ENCODE measurements at regions not wholly inside any gene's neighbourhood (a gene's known extent, or its start where the extent isn't known, plus 50 kb on each side); places are given as distances from the start of the nearest gene placed in this dataset.

GRCh38 chr6:87909849-87910248 is 137.8 kb upstream of the SPACA1 start:
- WGBS, 2 experiments (ENCODE audit: insufficient coverage in 2 of 2): 71 to 79% methylated on average over 6 to 7 of the region's 8 CpGs
- Histone ChIP-seq H3K4me3 (ENCODE audit: extremely low read depth, insufficient read depth, low read length, poor library complexity, severe bottlenecking) (no peak overlapping the region), H3K27ac (ENCODE audit: low read depth, low read length, severe bottlenecking) (no peak overlapping the region), H3K9me3 (ENCODE audit: control insufficient read depth, low read length) (no peaks in the 10 kb centered on the region), H3K36me3 (ENCODE audit: control insufficient read depth, insufficient read depth, low read length) (no peaks in the 10 kb centered on the region), H3K4me1 (ENCODE audit: control insufficient read depth, insufficient read depth, low read length, poor library complexity, severe bottlenecking) (no peaks in the 10 kb centered on the region)

DNA sequence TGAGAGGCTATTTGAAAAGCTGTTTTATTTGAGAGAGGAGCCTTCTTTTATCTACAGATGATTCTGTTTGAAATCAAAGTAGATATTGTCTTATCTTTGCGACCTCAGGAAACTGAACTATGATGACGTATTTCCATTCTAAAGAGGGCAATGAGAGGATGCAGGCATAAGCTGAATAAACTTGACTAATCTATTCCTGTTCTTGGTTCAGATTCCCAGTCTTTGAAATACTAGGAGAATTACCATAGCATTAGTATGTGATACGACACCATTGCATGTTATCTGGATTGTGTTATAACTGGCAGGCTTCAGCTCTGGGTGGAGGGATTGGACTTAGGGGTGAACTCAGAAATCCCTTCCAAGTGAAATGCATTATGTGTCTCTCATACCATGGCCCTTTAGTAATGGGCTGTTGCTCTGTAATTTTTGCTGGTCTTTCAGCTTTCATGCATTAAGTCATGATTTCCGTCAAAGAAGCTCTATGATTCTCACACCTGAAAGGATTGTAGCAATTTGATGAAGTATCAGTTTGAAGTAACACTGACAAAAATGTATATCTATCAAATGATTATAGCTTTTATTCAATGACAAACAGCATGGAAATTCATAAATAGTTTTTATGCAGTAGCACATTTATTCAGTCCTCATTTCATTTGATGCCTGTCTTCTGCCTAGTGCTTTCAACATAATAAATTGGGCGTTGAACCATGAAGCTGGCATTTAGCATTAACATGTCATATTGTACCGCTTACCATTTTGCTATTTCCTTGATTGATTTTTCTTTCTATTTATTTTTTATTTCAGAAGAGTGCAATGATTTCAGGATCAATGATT is 138.4 kb upstream of the SPACA1 start:
- H3K36me3 ChIP-seq (ENCODE audit: control insufficient read depth, insufficient read depth, low read length): no peaks in the 10 kb centered on the region
- H3K9me3 ChIP-seq (ENCODE audit: control insufficient read depth, low read length): no peaks in the 10 kb centered on the region
- peaks cover 3% of the 10 kb centered on the region for H3K4me1 ChIP-seq (ENCODE audit: control insufficient read depth, insufficient read depth, low read length, poor library complexity, severe bottlenecking)
- WGBS, 2 experiments (ENCODE audit: insufficient coverage in 2 of 2): 100% methylated on average over 1 to 2 of the region's 6 CpGs
- no peak overlapping the region for H3K4me3 ChIP-seq (ENCODE audit: extremely low read depth, insufficient read depth, low read length, poor library complexity, severe bottlenecking)
- no peak overlapping the region for H3K27ac ChIP-seq (ENCODE audit: low read depth, low read length, severe bottlenecking)

DNA sequence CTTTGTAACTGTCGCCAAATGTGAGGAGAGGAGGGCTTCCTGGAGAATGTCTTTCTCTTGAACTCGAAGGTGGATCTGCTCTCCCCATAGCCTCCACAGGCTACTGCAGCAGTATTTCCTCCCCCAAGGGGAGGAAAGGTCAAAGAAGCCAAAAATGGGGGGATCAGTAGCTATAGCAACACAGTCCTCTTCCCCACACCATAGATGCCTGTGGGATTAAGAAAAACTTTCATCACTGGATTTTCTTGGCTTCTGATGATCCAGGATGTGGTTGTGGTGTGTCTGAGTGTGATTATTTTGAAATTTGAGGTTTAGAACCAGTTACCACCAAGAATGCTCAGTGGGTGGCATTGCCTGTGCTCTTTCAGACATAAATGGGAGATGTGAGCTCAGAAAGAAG is 140.1 kb upstream of the SPACA1 start:
- WGBS, 2 experiments (ENCODE audit: insufficient coverage in 2 of 2): no CpG with 5 or more reads among the region's 2 CpGs
- Histone ChIP-seq H3K9me3 (ENCODE audit: control insufficient read depth, low read length) (no peaks in the 10 kb centered on the region), H3K4me1 (ENCODE audit: control insufficient read depth, insufficient read depth, low read length, poor library complexity, severe bottlenecking) (peaks cover 10% of the 10 kb centered on the region), H3K36me3 (ENCODE audit: control insufficient read depth, insufficient read depth, low read length) (no peaks in the 10 kb centered on the region), H3K27ac (ENCODE audit: low read depth, low read length, severe bottlenecking) (no peak overlapping the region), H3K4me3 (ENCODE audit: extremely low read depth, insufficient read depth, low read length, poor library complexity, severe bottlenecking) (no peak overlapping the region)

- Histone ChIP-seq H3K4me3 (ENCODE audit: extremely low read depth, insufficient read depth, low read length, poor library complexity, severe bottlenecking) (no peak overlapping the region), H3K27ac (ENCODE audit: low read depth, low read length, severe bottlenecking) (no peak overlapping the region), H3K9me3 (ENCODE audit: control insufficient read depth, low read length) (no peaks in the 10 kb centered on the region), H3K4me1 (ENCODE audit: control insufficient read depth, insufficient read depth, low read length, poor library complexity, severe bottlenecking) (peaks cover 10% of the 10 kb centered on the region), H3K36me3 (ENCODE audit: control insufficient read depth, insufficient read depth, low read length) (no peaks in the 10 kb centered on the region)
- no CpG with 5 or more reads among the region's 2 CpGs for WGBS, 2 experiments (ENCODE audit: insufficient coverage in 2 of 2)
Observed at GRCh38 chr6:87905101-87905641, 142.5 kb upstream of the SPACA1 start.

DNA sequence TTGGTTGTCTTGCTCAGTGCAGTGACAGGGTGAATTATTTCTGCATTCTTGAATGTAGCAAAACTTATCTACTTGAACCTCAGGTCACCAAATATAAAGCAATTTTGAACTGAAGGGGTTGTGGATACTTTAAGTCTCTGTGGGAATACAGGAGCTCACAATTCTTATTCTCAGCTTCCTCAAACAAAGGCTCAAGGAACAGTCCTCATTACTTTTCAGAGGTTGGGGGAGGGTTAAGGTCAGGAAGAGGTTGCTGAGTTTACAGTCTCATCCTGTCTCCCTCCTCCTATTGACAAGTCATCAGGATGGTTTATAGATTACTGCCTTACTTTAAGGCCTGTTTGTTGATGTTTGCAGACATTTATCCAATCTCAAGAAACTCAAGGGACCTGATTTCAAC is 143.6 kb upstream of the SPACA1 start:
- H3K4me3 ChIP-seq (ENCODE audit: extremely low read depth, insufficient read depth, low read length, poor library complexity, severe bottlenecking): no peak overlapping the region
- no peaks in the 10 kb centered on the region for H3K9me3 ChIP-seq (ENCODE audit: control insufficient read depth, low read length)
- peak overlapping the region; percentile 43 for H3K27ac ChIP-seq (ENCODE audit: low read depth, low read length, severe bottlenecking)
- no peaks in the 10 kb centered on the region for H3K36me3 ChIP-seq (ENCODE audit: control insufficient read depth, insufficient read depth, low read length)
- peaks cover 10% of the 10 kb centered on the region for H3K4me1 ChIP-seq (ENCODE audit: control insufficient read depth, insufficient read depth, low read length, poor library complexity, severe bottlenecking)

DNA sequence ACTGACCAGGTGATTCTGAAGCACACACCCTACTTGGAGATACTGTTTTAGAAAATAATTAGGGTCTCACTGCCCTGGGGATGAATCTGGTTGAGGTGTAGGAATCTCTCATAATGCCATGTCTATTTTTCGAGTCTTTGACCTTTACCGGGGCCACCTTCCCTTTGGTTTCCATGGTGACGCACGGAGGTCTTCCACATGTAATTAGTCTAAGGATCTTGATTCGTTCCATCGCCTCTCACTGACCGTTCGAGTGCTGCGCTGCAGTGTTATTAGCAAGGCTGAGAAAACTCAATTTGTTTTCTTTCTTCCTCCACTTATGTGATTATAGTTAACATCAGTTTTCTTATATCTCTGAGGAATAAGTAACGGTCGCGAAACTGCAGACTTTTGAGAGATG is 144.3 kb upstream of the SPACA1 start:
- Histone ChIP-seq H3K4me3 (ENCODE audit: extremely low read depth, insufficient read depth, low read length, poor library complexity, severe bottlenecking) (no peak overlapping the region), H3K27ac (ENCODE audit: low read depth, low read length, severe bottlenecking) (no peak overlapping the region), H3K36me3 (ENCODE audit: control insufficient read depth, insufficient read depth, low read length) (no peaks in the 10 kb centered on the region), H3K9me3 (ENCODE audit: control insufficient read depth, low read length) (no peaks in the 10 kb centered on the region), H3K4me1 (ENCODE audit: control insufficient read depth, insufficient read depth, low read length, poor library complexity, severe bottlenecking) (peaks cover 10% of the 10 kb centered on the region)
- WGBS, 2 experiments (ENCODE audit: insufficient coverage in 2 of 2): 90% methylated on average over 6 of the region's 12 CpGs; no CpG with 5 or more reads in 1 of the 2 experiments

DNA sequence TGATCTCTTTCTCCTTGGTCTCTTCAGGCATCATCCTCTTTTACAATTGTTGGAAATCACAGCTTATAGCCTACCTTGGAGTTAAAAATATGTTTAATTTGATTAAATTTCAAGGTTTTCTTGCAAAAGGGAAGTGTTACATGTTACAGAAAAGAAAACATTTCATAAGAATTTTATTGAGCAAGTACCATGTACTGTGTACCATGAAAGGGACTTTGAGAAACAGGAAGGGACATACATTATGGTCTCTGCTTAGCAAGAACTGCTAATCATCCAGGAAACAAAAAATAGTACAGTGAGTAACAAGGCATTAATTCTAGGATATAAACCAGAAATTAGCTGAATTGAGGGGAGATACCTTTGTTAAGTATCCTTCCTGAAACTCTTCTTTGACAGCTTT is 145.3 kb upstream of the SPACA1 start:
- peaks cover 10% of the 10 kb centered on the region for H3K4me1 ChIP-seq (ENCODE audit: control insufficient read depth, insufficient read depth, low read length, poor library complexity, severe bottlenecking)
- no peaks in the 10 kb centered on the region for H3K36me3 ChIP-seq (ENCODE audit: control insufficient read depth, insufficient read depth, low read length)
- no peak overlapping the region for H3K4me3 ChIP-seq (ENCODE audit: extremely low read depth, insufficient read depth, low read length, poor library complexity, severe bottlenecking)
- no peak overlapping the region for H3K27ac ChIP-seq (ENCODE audit: low read depth, low read length, severe bottlenecking)
- H3K9me3 ChIP-seq (ENCODE audit: control insufficient read depth, low read length): no peaks in the 10 kb centered on the region

DNA sequence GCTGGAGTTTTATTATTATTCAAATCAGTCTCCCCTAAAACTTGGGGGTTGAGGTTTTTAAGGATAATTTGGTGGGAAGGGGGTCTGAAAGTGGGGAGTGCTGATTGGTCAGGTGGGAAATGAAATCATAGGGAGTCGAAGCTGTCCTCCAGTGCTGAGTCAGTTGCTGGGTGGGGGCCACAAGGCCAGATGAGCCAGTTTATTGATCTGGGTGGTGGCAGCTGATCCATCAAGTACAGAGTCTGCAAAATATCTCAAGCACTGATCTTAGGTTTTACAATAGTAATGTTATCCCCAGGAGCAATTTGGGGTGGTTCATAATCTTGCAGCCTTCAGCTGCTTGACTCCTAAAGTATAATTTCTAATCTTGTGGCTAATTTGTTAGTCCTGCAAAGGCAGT is 146.0 kb upstream of the SPACA1 start:
- no peaks in the 10 kb centered on the region for H3K9me3 ChIP-seq (ENCODE audit: control insufficient read depth, low read length)
- H3K4me3 ChIP-seq (ENCODE audit: extremely low read depth, insufficient read depth, low read length, poor library complexity, severe bottlenecking): no peak overlapping the region
- no peaks in the 10 kb centered on the region for H3K36me3 ChIP-seq (ENCODE audit: control insufficient read depth, insufficient read depth, low read length)
- H3K27ac ChIP-seq (ENCODE audit: low read depth, low read length, severe bottlenecking): no peak overlapping the region
- peaks cover 10% of the 10 kb centered on the region for H3K4me1 ChIP-seq (ENCODE audit: control insufficient read depth, insufficient read depth, low read length, poor library complexity, severe bottlenecking)
- WGBS, 2 experiments (ENCODE audit: insufficient coverage in 2 of 2): 92 to 100% methylated on average over 1 of the region's 1 CpG

GRCh38 chr6:87900160-87900698 is 147.4 kb upstream of the SPACA1 start:
- Histone ChIP-seq H3K27ac (ENCODE audit: low read depth, low read length, severe bottlenecking) (no peak overlapping the region), H3K4me3 (ENCODE audit: extremely low read depth, insufficient read depth, low read length, poor library complexity, severe bottlenecking) (no peak overlapping the region), H3K9me3 (ENCODE audit: control insufficient read depth, low read length) (no peaks in the 10 kb centered on the region), H3K4me1 (ENCODE audit: control insufficient read depth, insufficient read depth, low read length, poor library complexity, severe bottlenecking) (peaks cover 10% of the 10 kb centered on the region), H3K36me3 (ENCODE audit: control insufficient read depth, insufficient read depth, low read length) (no peaks in the 10 kb centered on the region)
- WGBS, 2 experiments (ENCODE audit: insufficient coverage in 2 of 2): 90 to 100% methylated on average over 3 to 4 of the region's 6 CpGs

DNA sequence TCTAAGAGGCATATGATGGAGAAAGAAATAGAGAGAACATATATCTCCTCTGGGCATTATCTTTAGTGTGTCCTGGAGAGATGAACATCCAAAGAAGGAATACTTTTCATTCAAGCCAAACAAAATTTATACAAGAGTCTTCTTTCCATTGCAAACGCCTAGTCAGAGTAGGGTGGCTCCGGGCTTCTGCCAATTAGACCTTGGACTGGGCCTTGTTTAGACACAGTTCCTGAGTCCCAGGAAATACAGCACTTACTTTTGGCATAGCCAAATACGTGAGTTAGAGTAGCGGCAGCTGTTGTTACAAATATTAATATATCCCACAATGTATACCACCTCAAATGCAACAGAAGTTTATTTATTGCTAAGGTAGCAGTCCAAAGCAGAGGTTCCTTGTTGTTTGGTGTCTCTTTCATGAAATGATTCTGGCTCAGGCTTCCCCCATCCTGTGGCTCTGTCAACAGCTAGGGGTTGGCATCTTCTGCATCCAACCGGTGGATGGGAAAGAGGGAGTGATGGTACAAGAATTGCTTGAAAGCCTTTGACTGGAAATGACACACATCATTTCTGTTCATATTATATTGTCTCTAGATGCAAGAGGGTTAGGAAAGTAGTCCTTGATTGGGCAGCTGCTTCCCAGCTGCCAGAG is 148.0 kb upstream of the SPACA1 start:
- Histone ChIP-seq H3K36me3 (ENCODE audit: control insufficient read depth, insufficient read depth, low read length) (no peaks in the 10 kb centered on the region), H3K4me1 (ENCODE audit: control insufficient read depth, insufficient read depth, low read length, poor library complexity, severe bottlenecking) (peaks cover 10% of the 10 kb centered on the region), H3K4me3 (ENCODE audit: extremely low read depth, insufficient read depth, low read length, poor library complexity, severe bottlenecking) (no peak overlapping the region), H3K27ac (ENCODE audit: low read depth, low read length, severe bottlenecking) (no peak overlapping the region), H3K9me3 (ENCODE audit: control insufficient read depth, low read length) (no peaks in the 10 kb centered on the region)
- 73 to 95% methylated on average over 2 to 3 of the region's 5 CpGs for WGBS, 2 experiments (ENCODE audit: insufficient coverage in 2 of 2)

DNA sequence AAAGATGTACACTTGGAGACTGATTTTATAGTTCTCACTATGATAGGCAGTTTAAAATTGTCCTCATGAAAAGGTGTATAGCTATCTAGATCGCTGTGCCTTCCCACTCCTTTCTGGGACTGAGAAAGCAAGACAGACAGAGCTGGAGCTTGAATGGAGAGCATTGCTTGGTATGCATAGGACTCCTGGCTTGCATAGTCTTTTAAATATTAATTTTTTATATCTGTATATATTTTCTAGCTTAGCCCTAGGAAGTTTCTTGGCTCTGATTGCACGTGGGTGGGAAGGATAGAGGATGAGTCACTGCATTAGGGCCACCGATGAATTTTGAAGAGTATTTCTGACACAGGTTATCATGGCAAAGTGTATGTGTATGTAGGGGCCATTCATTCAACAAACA is 150.0 kb upstream of the SPACA1 start:
- no peak overlapping the region for H3K4me3 ChIP-seq (ENCODE audit: extremely low read depth, insufficient read depth, low read length, poor library complexity, severe bottlenecking)
- no peaks in the 10 kb centered on the region for H3K9me3 ChIP-seq (ENCODE audit: control insufficient read depth, low read length)
- no peak overlapping the region for H3K27ac ChIP-seq (ENCODE audit: low read depth, low read length, severe bottlenecking)
- WGBS, 2 experiments (ENCODE audit: insufficient coverage in 2 of 2): 100% methylated on average over 2 of the region's 3 CpGs; no CpG with 5 or more reads in 1 of the 2 experiments
- no peaks in the 10 kb centered on the region for H3K36me3 ChIP-seq (ENCODE audit: control insufficient read depth, insufficient read depth, low read length)
- no peaks in the 10 kb centered on the region for H3K4me1 ChIP-seq (ENCODE audit: control insufficient read depth, insufficient read depth, low read length, poor library complexity, severe bottlenecking)

Measured in mesodermal cell (in vitro differentiated cells).